Astrocyte (in vitro differentiated cells and primary cell): ENCODE measurements at regions not wholly inside any gene's neighbourhood (a gene's known extent, or its start where the extent isn't known, plus 50 kb on each side); places are given as distances from the start of the nearest gene placed in this dataset.

Experiments
- CTCF ChIP-seq: IDR thresholded peaks from 2 replicates; pipeline ENCODE4 v1.5.1; 2011; ENCODE audit warnings: low read depth, mild to moderate bottlenecking, inconsistent platforms, low read length, moderate library complexity; ENCODE audit not compliant: insufficient read depth
- EZH2 ChIP-seq: IDR thresholded peaks from 2 replicates; pipeline ENCODE4 v1.6.1; 2012; ENCODE audit warnings: mild to moderate bottlenecking, low read length, inconsistent platforms; ENCODE audit not compliant: insufficient read depth

- TF ChIP-seq CTCF (no peak), EZH2 (no peak)
These were observed 72.9 kb downstream of the C9orf50 start for GRCh38 chr9:129547869-129548570.
